ENCODE measurements at regions not wholly inside any gene's neighbourhood (a gene's known extent, or its start where the extent isn't known, plus 50 kb on each side); places are given as distances from the start of the nearest gene placed in this dataset.

DNA sequence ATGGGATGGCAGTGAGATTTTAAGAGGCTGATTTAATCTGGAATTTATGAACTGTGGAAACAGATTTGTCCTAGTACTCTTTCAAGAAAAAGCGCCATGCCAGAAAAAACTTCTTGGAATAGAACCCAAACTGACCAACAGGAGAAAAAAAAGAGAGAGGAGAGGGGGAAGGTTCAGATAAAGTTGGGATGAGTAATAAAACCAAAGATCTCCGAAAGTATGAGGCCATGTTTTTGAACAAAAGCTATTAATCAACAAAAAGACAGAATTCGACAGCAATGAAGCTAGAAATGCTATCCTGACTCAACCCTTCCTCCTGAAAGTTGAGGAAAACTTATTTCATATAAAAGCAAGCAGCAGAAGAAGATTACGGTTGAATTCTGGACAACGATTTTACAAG lies 135.5 kb downstream of the CEMIP2 start:
- Histone ChIP-seq H3K4me3 (ENCODE audit: low read depth, low read length) (no peak overlapping the region), H3K27ac (ENCODE audit: low read depth, low read length) (no peak overlapping the region), H3K27me3 (ENCODE audit: control insufficient read depth, insufficient read depth, low read length) (no peaks in the 10 kb centered on the region), H3K9me3 (ENCODE audit: control insufficient read depth, insufficient read depth, low read length) (no peaks in the 10 kb centered on the region)
- ChIA-PET CTCF (no interaction called here), POLR2A (no interaction called here)
- TF ChIP-seq, protein P1, sequence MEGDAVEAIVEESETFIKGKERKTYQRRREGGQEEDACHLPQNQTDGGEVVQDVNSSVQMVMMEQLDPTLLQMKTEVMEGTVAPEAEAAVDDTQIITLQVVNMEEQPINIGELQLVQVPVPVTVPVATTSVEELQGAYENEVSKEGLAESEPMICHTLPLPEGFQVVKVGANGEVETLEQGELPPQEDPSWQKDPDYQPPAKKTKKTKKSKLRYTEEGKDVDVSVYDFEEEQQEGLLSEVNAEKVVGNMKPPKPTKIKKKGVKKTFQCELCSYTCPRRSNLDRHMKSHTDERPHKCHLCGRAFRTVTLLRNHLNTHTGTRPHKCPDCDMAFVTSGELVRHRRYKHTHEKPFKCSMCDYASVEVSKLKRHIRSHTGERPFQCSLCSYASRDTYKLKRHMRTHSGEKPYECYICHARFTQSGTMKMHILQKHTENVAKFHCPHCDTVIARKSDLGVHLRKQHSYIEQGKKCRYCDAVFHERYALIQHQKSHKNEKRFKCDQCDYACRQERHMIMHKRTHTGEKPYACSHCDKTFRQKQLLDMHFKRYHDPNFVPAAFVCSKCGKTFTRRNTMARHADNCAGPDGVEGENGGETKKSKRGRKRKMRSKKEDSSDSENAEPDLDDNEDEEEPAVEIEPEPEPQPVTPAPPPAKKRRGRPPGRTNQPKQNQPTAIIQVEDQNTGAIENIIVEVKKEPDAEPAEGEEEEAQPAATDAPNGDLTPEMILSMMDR (IDR thresholded peaks at IDR 0.05; ENCODE audit: low read depth, low read length), result no peak
- DNase-seq (ENCODE audit: low read depth, low spot score), result no peak

DNA sequence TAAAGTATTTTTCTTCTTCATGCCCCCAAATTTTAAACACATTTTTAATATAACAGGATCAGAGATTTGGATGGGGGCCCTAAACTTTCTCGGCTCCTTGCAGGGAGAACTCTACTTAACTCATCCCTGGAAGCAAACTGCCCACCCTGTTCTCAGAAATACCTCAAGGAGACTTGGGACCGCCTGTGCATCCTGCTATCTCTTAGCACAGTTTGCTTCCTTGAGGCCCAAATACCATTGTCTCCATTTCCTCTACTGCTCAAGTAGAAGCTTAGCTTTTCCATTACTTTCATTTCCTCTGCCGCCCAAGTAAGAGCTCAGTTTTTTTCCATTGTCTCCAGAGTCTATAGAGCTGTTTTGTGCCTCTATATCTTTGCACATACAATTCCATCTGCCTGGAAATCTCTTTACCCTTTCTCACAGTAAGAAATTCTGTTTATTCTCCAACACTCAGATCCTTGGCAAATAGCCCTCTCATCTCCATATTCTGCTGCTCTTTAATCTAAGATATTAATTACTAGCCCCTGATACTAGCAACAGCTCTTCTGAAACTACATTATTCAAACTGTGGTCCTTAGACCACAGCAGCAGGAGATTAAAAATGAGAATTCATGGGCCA lies 137.8 kb downstream of the CEMIP2 start:
- ChIA-PET CTCF (interaction anchor here (0.9 to 1.0 kb wide), 2 partner anchors 14 to 189 kb away, joined by 3 read pairs; no protein-coding TSS in a partner anchor), POLR2A (no interaction called here)
- Histone ChIP-seq H3K27me3 (ENCODE audit: control insufficient read depth, insufficient read depth, low read length) (no peaks in the 10 kb centered on the region), H3K9me3 (ENCODE audit: control insufficient read depth, insufficient read depth, low read length) (no peaks in the 10 kb centered on the region), H3K4me3 (ENCODE audit: low read depth, low read length) (no peak overlapping the region), H3K27ac (ENCODE audit: low read depth, low read length) (no peak overlapping the region)
- no peak for DNase-seq (ENCODE audit: low read depth, low spot score)
- TF ChIP-seq, protein P1 (IDR thresholded peaks at IDR 0.05; ENCODE audit: low read depth, low read length), result no peak

DNA sequence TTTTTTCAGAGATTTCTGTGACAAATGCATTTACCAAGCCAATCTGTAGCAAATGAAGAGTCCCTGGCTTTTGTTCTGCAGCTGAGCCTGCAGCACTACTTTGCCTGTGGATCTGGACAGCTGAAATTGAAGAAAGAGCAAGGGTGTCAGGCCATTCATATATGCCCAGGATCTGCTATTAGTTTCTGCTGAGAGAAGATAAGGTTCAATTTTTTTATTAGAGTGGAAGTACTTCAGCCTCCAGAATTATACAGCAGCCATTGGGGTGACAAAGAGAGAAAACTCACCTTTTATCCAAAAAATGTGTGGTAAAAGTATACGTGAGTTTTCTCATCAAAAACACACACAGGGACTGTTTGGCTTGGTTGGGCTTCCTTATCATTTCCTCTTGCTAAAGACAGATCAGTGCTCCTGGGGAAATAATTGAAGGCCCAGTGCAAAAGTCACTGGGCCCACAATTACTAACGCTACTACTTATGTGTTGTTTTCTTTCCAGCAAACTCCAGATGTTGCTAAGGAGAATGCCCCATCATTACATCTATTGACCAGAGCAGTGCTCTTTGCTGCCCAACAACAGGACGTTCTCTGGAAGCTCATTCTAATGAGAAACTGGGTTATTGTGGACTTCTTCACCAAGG lies 138.6 kb downstream of the CEMIP2 start:
- TF ChIP-seq, protein P1 (IDR thresholded peaks at IDR 0.05; ENCODE audit: low read depth, low read length), result no peak
- H3K9me3 ChIP-seq (ENCODE audit: control insufficient read depth, insufficient read depth, low read length), result no peaks in the 10 kb centered on the region
- CTCF ChIA-PET, result interaction anchor here (0.9 to 1.6 kb wide), 3 partner anchors 9 to 25 kb away, joined by 3 to 9 read pairs (median 3); no protein-coding TSS in a partner anchor
- H3K27ac ChIP-seq (ENCODE audit: low read depth, low read length), result no peak overlapping the region
- H3K4me3 ChIP-seq (ENCODE audit: low read depth, low read length), result no peak overlapping the region
- POLR2A ChIA-PET, result no interaction called here
- DNase-seq (ENCODE audit: low read depth, low spot score), result no peak
- no peaks in the 10 kb centered on the region for H3K27me3 ChIP-seq (ENCODE audit: control insufficient read depth, insufficient read depth, low read length)

DNA sequence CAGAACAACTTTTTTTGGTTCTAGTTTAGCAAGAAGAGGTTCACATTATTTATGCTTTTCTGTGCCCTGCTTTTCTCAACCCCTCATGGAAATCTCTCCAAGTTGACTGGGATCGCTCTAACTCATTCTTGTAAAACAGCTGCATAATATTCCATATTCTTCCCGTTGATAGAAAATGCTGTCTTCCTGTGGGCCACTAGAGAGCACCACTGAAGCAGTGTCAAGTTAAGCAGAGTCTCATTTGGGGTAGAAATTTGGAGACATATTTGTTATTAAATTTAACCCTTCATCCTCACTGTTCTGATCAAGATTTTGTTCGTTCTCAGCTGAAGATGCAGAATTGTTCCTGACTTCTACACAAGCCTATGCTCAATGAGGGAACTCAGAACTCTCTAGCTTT lies 140.1 kb downstream of the CEMIP2 start:
- CTCF ChIA-PET, result interaction anchor here (0.7 to 1.7 kb wide), 5 partner anchors 87 to 191 kb away, joined by 3 to 7 read pairs (median 3); no protein-coding TSS in a partner anchor
- no peaks in the 10 kb centered on the region for H3K9me3 ChIP-seq (ENCODE audit: control insufficient read depth, insufficient read depth, low read length)
- POLR2A ChIA-PET, result interaction anchor here (0.6 kb wide), 1 partner anchor 141 kb away, joined by 3 read pairs; no protein-coding TSS in a partner anchor
- H3K27me3 ChIP-seq (ENCODE audit: control insufficient read depth, insufficient read depth, low read length), result no peaks in the 10 kb centered on the region
- DNase-seq (ENCODE audit: low read depth, low spot score), result no peak
- no peak overlapping the region for H3K27ac ChIP-seq (ENCODE audit: low read depth, low read length)
- H3K4me3 ChIP-seq (ENCODE audit: low read depth, low read length), result no peak overlapping the region
- TF ChIP-seq, protein P1 (IDR thresholded peaks at IDR 0.05; ENCODE audit: low read depth, low read length), result peak; percentile 29; the same call in 1 of the 2 replicates

DNA sequence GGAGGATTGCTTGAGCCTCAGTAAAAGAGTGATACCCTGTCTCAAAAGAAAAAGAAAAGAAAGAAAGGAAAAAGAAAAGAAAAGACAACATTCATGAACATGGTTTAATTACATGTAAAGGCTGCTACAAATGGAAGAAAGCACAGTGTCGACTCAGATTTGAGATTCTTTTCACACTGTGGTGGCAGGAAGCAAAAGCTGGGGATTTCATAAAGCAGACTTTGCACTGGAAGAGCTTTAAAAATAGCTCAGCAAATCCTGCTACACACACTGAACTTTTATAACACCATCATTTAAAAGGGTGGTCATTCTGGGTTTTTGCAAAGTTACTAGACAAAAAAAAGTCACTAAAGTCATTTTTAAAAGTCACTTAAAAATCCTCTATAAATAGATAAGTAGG lies 140.8 kb downstream of the CEMIP2 start:
- Histone ChIP-seq H3K27ac (ENCODE audit: low read depth, low read length) (no peak overlapping the region), H3K4me3 (ENCODE audit: low read depth, low read length) (no peak overlapping the region), H3K27me3 (ENCODE audit: control insufficient read depth, insufficient read depth, low read length) (no peaks in the 10 kb centered on the region), H3K9me3 (ENCODE audit: control insufficient read depth, insufficient read depth, low read length) (no peaks in the 10 kb centered on the region)
- TF ChIP-seq, protein P1 (IDR thresholded peaks at IDR 0.05; ENCODE audit: low read depth, low read length), result no peak
- POLR2A ChIA-PET, result no interaction called here
- CTCF ChIA-PET, result interaction anchor here (0.6 to 1.7 kb wide), 6 partner anchors 13 to 192 kb away, joined by 3 to 7 read pairs (median 3); no protein-coding TSS in a partner anchor
- no peak for DNase-seq (ENCODE audit: low read depth, low spot score)
